Right ventricle myocardium inferior (tissue), 1 donor: ENCODE measurements at regions not wholly inside any gene's neighbourhood (a gene's known extent, or its start where the extent isn't known, plus 50 kb on each side); places are given as distances from the start of the nearest gene placed in this dataset.

Experiments
- ATAC-seq: fragments of 200-7000 bp; cut with Tn5 transposase; one replicate; pipeline ENCODE4 v1.9.1; 2020; ENCODE audit warnings: mild to moderate bottlenecking, moderate library complexity
- DNase-seq: peaks from one replicate; pipeline ENCODE4 v3.0.0; 2021; ENCODE audit errors: missing footprints
- intact Hi-C: fragments of 100-400 bp; cut with DNase I; formaldehyde crosslinking; loops from one replicate; pipeline ENCODE4 v1.11.0; 2022
- donor health status: DM: no; HTN: yes; CAD: no; lungs with severe emphysema.

DNA sequence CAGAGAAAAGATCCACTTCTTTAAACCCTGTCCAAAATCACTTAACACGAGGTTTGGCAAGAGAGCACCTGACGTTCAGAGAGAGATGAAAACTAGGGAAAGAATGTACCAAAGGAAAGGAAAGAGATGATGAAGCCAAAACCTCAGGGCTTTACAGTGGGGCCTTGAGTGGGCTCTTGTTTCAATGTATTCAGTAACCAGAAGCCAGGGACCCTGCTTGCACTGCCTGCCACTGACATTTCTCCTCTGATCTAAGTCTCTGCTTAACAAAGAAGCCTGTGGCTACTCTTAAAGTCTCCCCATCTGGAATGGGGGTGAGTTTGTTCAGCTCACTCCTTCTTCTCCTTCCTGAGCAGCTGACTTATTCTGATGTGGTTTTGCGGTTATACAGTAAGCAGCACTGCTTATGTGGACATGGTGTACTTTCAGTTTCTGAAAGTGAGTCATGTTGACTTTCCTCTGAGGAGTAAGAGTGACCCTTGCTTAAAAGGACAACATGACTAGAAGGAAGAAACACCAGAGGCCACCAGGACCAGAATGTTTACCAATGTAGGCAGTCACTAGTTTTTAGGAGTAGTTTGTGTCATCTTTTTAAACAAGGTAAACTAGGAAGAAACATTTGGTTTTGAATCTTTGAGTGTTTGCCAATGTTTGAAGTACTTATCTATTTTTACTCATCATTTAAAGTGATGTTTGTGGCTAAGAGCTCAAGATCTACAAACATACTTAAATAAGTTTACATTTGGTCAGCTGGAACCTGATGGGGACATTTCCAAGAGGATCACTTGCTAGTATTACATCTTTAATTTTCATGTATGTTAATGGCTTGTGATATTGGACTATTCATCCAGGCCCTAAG is 87.4 kb downstream of the FASLG start:
- ATAC-seq (peak; percentile 78), DNase-seq (no peak)
- intact Hi-C loops: loop anchor here (5.0 to 10.0 kb wide), 3 partner anchors 71 to 1078 kb away; partner anchors contain the start of genes CENPL and DARS2

DNA sequence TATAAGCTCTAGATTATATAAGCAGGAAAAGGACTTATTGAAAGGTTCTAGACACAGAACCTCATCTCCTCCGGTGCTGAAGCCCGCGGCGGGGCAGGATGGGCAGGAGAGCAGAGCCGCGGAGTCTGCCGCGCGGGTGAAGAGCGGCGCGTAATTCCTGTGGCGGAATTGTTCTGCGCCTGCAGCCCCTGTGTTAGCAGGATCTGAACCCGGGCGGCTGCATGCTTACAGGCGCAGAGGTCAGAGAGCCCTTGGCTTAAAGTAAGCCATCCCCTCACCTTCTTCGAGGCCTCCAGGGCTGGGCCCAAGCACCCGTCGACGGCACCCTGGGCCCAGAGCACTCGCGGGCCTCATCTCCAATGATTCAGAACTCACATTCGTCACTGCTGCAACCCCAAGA is 89.3 kb downstream of the FASLG start:
- DNase-seq (no peak), ATAC-seq (no peak)
- intact Hi-C loops: loop anchor here (5.0 to 10.0 kb wide), 3 partner anchors 69 to 1077 kb away; partner anchors contain the start of genes CENPL and DARS2

DNA sequence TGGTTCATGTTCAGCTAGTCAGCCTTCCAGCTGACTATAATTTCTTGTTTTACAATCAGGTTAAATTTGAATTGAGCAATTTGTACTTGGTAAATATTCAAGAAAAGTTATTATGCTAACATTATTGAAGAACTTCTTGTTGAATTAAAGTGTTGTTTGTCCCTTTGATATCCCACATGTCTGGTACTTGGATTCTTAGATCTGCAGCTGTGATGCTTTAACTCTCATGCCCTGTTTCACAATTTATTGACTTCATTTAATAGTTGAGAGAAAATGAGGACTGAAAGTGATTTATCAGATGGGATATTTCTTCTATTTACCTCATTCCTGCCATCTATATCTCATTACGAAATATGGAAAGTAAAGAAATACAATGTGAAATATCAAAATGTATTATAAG is 92.8 kb downstream of the FASLG start:
- intact Hi-C loops: no loop called here
- ATAC-seq: no peak
- no peak for DNase-seq

DNA sequence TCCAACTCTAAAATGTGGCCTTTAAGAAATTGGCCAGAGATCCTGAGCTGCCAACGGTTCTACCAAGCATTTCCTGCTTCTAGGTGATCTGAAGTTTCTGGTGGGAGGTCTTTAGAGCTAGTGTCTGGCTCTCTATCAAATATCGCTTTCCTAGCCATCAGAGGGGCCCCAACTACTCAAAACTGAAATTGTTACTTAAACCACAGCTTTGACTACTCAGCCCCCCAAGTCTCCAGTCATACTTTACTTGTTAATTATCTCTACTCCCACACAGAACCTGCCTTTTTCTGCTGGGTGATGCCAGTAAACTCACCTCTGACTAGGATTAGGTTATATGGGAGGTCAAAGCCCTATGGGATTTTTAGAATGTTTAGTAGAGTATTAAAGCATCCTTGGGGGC is 95.1 kb downstream of the FASLG start:
- ATAC-seq (no peak), DNase-seq (no peak)

DNA sequence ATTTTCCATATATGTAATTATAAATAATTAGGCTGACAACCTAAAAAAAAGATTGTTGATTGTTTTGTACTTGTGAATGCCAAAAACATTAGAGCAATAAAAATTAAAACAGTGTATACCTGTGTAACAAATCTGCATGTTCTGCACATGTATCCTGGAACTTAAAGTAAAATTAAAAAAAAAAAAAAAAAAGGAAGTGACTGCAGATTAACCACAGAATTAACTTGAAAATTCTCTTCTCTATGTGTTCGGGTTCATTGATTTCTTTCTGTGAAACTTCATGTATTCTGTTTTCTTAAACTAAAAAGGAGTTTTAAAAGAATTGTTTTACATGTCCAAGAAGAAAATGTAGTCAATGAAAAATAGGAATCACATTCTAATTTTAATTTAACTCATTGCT is 95.7 kb downstream of the FASLG start:
- intact Hi-C loops: no loop called here
- DNase-seq (no peak), ATAC-seq (no peak)

More for the DNA sequence above, 95.1 kb downstream of the FASLG start:
- intact Hi-C loops: no loop called here

DNA sequence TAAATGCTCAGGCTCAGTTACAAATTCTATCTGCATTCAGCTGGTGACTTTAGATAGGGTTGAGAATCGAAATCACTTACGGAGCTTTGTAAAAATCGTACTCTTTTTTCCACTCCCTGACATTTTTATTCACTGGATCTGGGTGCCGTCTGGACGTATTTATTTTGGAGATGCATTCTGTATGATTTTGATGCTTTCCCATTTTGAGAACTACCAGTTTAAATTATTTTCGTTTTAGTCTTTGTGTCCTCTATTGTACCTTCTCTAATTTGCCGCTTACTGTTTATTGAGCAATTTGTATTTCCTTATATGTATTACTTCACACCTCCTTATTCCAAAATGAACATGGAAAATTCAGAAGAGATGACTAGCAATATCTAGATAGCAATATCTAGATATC is 96.2 kb downstream of the FASLG start:
- DNase-seq (no peak), ATAC-seq (no peak)
- intact Hi-C loops: no loop called here

DNA sequence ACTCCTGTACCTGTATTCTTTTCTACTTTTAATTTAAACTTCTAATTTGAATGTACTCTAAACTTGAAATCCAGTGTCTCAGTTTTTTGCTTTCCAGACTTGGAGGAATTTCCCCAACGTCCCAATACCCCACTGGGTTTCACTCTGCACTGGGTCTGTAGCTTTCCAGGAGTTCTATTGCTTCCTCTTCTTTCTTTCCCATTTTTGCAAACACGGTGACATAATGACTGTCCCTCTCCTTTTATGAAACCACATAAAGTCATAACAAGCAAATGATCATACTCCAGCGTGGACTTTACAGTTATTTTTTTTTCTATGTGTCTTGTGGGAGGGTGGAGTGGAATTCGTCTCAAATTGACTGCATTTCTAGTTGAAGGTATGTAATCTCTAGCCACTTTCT is 97.1 kb downstream of the FASLG start:
- DNase-seq (no peak), ATAC-seq (no peak)
- intact Hi-C loops: no loop called here

DNA sequence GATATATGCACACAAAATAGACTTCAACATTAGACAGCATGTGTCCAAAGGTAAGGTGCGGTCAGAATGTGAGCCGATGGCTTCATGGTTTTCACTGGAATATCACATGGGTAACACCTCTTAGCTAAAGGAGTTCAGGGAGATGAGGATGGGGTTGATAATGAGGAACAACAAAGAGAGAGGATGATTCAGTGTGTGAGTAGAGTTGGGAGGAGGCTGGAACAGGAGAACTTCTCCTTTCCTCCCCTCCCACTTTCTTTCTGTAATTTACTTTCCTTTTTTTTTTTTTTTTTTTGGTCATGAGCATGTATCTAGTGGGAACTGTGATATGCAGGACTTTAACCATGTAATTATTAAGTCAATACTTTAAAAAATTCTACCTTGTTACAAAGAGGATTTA is 99.4 kb downstream of the FASLG start:
- no peak for DNase-seq
- ATAC-seq: no peak
- intact Hi-C loops: no loop called here

DNA sequence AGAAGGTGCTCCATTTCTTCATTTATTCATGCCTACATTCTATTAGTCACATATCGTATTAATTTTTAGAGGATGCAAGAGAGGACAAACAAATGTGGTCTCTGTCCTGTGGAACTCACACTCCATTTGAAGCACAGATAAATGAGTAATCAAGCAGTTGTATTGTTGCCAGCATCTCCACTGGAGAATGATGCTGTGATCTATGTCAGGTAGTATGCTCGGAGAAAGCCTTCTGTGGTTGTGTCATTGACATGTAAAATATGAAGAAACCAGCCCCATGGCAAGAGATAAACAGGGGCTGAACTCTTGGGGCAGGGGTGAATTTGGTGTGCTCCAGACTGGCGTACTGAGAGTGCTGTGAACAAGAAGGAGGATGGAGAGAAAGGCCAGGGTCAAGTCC is 101.2 kb downstream of the FASLG start:
- DNase-seq: no peak
- ATAC-seq: no peak
- intact Hi-C loops: no loop called here

DNA sequence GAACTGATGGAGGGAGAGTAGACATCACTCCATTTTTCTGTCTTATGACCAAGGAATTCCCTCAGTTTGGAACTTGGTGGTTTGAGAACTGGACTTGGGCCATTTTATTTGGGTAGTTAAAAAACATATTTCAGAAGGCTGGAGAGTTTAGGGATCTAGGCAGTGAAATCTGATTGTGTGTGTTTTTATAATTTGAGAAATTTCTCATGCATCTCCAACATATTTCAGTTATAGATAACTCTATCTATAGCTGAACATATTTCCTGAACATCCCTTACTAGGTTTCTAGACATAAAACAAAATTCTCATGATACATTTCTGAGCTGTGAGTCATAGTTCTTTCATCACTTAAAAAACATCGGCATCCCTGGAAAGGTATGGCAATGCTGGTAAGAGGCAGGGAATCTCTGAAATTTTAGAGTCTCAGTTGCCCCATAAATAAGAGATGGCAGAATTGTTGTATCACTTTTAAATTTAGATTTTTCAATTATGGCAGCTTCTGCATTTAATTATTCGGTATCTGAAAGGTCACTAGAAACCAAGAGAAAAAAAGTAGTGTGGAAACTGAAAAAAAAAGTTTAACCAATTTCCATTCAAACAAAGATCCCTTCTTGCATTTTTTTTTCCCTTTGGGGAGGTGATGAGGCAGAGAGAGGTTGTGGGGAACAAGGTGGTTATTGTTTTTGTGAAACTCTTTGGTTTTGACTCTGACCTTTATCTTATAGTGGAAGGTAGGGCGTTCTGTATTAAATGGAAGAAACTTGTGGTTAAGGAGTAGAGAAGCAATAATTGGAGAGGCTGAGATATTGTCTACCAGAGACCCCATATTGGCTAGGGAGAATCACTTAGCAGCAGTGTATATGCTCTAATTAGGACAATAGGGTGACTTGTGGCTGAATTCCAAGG is 102.9 kb downstream of the FASLG start:
- no peak for ATAC-seq
- no peak for DNase-seq
- intact Hi-C loops: no loop called here

DNA sequence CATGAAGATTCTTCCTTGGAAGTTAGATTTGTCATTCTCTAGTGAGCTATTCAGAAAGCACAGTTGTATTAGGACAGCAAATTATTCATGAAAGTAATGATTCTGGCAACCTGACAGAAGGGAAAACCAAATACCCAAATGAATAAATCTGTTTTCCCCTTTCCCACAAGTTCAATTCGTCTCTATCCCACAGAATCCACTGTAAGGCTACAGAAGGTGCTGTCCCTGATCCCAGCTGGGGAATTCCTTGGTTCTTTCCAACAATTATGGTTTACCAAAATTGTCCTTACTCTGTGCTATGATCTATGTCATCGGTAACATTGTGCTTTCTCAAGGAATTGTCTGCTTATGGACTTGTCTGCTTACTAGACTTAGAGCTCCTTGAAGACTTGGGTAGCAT is 104.2 kb downstream of the FASLG start:
- ATAC-seq (no peak), DNase-seq (no peak)
- intact Hi-C loops: no loop called here

DNA sequence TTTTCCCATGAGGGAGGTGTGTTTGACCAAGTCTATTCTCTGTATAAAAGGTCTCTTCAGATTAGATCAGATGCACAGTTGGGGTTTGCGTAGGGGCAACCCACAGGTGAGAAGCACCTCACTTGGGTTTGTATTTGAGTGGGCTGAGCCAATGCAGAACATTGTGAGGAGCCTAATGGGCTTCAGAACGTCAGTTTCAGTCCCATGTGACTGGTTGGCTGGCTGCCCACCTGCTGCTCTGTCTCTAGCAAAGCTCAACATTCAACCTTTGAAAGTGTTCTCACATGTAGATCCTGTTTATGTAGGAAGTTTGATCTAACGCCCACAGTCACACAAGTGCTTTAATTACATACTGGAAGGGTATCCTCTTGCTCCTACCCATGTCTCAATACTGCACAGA is 105.5 kb downstream of the FASLG start:
- no peak for ATAC-seq
- intact Hi-C loops: no loop called here
- DNase-seq: no peak

DNA sequence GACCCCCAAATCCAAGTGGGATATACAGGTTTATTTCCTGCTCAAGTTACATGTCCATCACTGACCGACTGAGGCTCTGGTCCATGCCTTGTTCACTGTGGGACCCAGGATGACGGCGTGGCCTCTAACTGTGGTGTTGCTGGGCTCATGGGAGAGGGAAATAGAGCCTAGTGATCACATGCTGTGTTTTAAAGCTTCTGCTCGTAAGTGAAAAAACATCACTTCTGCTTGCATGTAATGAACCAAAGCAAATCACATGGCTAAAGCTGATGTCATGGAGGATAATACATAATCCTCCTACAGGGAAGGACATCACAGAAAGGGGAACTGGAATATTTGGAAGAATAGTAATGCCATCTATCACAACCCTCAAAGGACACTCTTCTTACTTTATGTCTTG is 107.6 kb downstream of the FASLG start:
- intact Hi-C loops: no loop called here
- DNase-seq (no peak), ATAC-seq (peak; percentile 39)

DNA sequence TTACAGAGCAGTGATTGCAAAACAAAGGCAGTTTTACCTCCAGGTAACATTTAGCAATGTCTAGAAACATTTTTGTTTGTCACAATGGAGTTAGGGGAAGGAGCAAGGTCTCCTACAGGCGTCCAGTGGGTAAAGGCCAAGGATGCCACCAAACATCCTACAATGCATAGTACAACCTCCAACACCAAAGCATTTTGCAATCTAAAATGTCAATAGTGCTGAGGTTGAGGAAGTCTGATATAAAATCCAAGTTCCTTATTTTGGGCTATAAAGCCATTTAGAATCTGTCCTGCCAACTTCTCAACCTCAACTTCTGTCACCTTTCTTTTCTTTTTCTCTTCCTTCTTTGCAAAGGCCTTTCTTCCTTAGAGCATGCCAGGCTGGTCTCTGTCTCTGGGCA is 111.2 kb downstream of the FASLG start:
- intact Hi-C loops: no loop called here
- DNase-seq (no peak), ATAC-seq (no peak)

DNA sequence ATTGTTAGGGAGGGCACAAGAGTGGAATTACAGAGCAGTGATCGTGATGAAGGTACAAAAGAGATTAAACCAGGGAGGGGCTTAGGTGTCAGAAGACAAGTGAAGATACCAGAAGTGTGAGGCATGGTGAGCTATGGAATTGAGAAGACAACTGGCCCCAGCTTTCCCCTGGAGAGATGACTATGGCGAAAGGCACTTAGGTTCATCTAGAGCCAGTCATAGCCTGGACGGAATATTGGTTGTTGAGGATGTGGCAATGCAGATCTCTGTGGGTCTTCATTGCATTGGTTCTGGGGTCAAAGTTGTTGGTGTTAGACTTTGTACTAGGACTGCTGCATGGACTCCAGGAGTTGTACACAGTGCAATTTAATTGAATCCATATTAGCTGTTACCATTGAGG is 115.7 kb downstream of the FASLG start:
- ATAC-seq (no peak), DNase-seq (no peak)
- intact Hi-C loops: no loop called here

DNA sequence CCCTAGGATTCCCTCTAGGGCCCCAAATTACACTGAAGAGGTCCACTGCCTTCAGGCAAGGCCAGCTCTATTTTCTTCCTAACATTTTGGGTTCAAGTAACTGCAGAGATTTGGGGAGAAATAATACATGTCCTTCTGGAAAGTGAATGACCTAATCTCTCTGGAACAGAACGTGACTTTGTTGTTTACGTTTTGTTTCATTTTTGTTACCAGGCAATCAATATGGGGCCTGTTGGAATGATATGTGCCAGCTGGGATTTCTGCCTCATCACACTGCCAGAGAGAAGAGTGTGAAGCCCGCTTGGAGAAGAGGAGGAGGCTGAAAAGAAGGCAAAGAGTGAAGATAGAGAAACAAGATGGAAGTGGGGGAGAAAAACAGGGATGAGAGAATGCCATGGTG is 116.7 kb downstream of the FASLG start:
- DNase-seq: no peak
- intact Hi-C loops: no loop called here
- peak; percentile 46 for ATAC-seq

DNA sequence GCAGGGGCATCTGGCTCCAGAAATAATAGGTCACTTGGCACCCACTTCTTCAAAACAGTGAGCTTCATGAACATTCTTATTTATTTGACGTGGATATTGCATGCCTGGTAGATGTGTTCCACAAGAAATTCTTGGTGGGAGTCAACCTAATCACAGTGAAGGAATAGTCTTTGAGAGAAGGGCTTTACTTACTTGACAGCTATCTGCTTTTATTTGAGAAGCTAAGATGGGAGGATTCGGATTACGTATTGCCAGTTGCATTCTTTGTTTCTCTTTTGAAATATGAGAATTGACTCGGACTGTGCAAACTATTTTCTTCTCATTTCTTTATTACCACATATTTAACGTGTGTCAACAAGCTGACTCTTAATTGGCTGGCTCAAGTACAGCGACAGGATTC is 117.2 kb downstream of the FASLG start:
- intact Hi-C loops: no loop called here
- ATAC-seq (no peak), DNase-seq (no peak)

DNA sequence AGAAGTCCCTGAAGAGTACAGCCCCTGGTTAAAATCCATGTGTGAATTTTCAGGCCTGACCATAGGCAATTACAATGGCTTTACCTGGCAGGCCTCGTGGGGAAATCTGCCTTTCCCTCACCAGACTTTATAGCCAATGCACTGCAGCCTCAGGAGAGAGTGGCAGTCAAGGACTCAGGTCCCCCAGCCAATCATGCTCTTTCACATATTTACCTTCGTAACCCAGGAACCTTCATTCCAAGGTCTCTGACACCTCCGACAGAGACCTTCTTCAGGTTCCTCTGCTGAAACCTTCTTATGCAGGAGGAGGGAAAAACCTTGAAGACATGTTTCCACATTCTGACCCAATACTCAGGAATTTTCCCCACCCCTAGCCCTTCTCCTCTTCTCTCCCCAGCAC is 118.9 kb downstream of the FASLG start:
- intact Hi-C loops: no loop called here
- ATAC-seq (no peak), DNase-seq (no peak)

DNA sequence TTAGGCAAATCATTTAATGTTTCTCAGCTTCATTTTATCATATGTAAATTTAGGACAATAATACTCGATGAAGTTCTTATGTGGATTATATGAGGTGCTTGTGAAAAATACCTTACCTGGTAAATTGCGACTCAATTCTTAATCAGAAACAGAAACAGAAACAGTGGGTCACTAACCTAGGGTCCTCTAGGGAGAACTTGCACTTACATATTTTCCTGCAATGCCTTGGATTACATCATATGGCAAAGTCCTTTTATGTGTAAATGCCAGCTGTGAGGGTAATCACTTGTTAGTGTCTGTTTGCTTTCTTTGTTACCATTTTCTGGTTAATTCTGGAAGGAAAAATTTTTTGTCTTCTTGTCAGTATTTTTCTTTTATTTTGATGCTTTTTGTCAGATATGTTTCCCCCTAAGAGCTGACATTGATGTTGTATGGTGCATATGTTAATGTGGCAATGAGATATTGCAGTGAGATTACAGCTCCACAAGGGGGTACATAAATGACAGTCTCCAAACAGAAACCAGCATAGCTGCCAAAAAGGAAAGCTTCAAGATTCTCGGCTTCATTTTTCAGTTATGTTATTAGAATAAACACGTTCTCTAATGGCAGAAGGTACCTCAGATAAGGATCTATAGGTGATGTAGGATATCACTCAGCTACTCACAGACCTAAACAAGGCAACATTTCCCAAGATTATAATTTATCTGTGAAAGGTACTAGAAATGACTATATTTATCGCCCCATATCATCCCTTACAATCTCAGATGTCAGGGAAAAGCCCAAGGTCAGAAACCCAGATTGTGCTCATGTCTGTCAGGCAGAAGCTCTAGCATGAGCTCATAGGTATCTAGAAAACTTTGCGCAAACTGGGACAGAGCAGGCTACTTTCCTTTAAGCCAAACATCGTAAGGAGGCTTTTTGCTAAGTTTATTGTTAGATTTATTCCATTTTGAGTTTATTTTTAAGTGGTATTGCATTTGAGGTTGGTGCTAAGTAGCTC is 119.9 kb downstream of the FASLG start:
- ATAC-seq (no peak), DNase-seq (no peak)
- intact Hi-C loops: no loop called here
